Gastroesophageal sphincter (tissue), 3 donors: ENCODE measurements at regions not wholly inside any gene's neighbourhood (a gene's known extent, or its start where the extent isn't known, plus 50 kb on each side); places are given as distances from the start of the nearest gene placed in this dataset.

Source experiments
- EP300 ChIP-seq: sonication (generic); formaldehyde crosslinking; IDR thresholded peaks from one replicate; pipeline ENCODE4 v1.6.1; 2017; ENCODE audit warnings: antibody characterized with exemption, mild to moderate bottlenecking
- POLR2A ChIP-seq, 2 donors: fragments of 450-650 bp; IDR thresholded peaks; one replicate each; pipeline ENCODE4 v1.6.1; 2017; ENCODE audit warnings: antibody characterized with exemption in 2 of 2, mild to moderate bottlenecking in 2 of 2, moderate library complexity in 1 of 2
- TF ChIP-seq, protein P1 (sequence below), 4 experiments: fragments of 200-600 bp in 2 of 4; fragments of 450-650 bp in 2 of 4; sonication (generic) in 1 of 4; IDR thresholded peaks; one replicate each; pipeline ENCODE4 v1.5.1; 2017 to 2019; ENCODE audit warnings: antibody characterized with exemption in 4 of 4, mild to moderate bottlenecking in 2 of 4, moderate library complexity in 2 of 4

DNA sequence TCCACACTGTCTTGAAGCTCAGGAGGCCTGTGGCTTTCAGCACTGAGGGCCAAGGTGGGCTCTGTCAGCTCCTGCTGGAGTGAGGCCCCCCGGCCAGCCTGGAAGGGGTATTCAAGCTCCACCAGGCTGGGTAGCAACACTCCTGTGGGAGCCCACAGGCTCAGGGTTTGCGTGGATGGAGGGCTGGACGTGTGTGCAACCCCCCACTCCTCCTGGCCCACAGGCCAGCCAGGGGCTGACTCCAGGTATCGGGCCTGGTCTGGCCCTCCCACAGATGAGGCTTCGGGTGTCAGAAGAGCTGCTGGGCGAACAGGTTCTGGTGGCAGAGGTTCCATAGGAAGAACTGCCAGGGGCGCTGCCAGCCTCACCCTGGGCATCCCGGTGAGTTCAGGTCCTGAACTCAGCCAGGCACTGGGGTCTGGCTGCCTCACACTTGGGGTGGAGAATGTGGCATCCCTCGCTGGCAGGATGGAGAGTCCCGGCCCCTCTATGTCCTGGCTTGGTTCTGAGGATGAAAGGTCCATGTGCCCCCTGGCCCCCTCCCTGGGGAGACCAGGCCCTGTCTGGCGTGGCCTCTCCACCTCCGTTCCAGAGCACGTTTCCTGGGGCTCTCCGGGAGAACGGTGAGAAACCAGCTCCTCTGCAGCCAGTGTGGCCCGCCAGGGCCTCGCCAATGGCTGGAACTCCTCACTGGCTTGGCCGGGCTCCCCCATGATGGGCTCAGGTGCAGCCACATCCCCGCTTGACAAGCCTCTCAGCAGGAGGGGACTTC lies 64.6 kb upstream of the TARDBP start:
- TF ChIP-seq, protein P1, sequence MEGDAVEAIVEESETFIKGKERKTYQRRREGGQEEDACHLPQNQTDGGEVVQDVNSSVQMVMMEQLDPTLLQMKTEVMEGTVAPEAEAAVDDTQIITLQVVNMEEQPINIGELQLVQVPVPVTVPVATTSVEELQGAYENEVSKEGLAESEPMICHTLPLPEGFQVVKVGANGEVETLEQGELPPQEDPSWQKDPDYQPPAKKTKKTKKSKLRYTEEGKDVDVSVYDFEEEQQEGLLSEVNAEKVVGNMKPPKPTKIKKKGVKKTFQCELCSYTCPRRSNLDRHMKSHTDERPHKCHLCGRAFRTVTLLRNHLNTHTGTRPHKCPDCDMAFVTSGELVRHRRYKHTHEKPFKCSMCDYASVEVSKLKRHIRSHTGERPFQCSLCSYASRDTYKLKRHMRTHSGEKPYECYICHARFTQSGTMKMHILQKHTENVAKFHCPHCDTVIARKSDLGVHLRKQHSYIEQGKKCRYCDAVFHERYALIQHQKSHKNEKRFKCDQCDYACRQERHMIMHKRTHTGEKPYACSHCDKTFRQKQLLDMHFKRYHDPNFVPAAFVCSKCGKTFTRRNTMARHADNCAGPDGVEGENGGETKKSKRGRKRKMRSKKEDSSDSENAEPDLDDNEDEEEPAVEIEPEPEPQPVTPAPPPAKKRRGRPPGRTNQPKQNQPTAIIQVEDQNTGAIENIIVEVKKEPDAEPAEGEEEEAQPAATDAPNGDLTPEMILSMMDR (IDR thresholded peaks at IDR 0.05), result no peak
- TF ChIP-seq EP300 (no peak), POLR2A (IDR thresholded peaks at IDR 0.05) (no peak)
